ENCODE measurements at regions not wholly inside any gene's neighbourhood (a gene's known extent, or its start where the extent isn't known, plus 50 kb on each side); places are given as distances from the start of the nearest gene placed in this dataset.

- Histone ChIP-seq H3K4me3 (ENCODE audit: low read depth, low read length) (no peak overlapping the region), H3K27me3 (no peaks in the 10 kb centered on the region), H3K36me3 (no peaks in the 10 kb centered on the region), H3K9me3 (no peaks in the 10 kb centered on the region), H3K4me1 (no peaks in the 10 kb centered on the region; the same call in 1 of the 2 replicates)
- DNase-seq = no peak
- no peak for TF ChIP-seq CTCF (IDR thresholded peaks at IDR 0.05; ENCODE audit: low read depth, low read length)
Measured at GRCh38 chr17:33983824-33984574, 271.1 kb upstream of the CCL2 start.

DNA sequence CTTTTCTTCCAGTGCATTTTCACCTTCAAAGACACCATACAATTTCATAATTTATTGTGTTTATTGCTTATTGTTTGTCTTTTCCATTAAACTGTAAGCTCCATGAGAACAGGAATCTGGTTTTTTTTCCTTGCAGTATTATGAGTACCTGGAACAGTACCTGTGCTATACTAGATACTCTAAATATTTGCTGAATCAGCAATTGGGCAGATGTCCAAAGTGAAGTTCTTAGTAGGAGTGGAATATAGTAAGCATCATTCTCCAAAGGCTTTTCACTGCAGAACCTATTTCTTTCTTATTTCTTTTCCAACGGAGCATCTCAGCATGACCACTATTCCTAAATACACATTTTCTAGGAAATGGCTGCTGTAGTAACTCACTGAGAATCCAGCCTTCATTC is 269.0 kb upstream of the CCL2 start:
- H3K27me3 ChIP-seq = no peaks in the 10 kb centered on the region
- H3K9me3 ChIP-seq = no peaks in the 10 kb centered on the region
- H3K4me1 ChIP-seq = peaks cover 3% of the 10 kb centered on the region; the same call in 1 of the 2 replicates
- H3K36me3 ChIP-seq = no peaks in the 10 kb centered on the region
- DNase-seq = no peak
- no peak for TF ChIP-seq CTCF (IDR thresholded peaks at IDR 0.05; ENCODE audit: low read depth, low read length)
- H3K4me3 ChIP-seq (ENCODE audit: low read depth, low read length) = no peak overlapping the region

DNA sequence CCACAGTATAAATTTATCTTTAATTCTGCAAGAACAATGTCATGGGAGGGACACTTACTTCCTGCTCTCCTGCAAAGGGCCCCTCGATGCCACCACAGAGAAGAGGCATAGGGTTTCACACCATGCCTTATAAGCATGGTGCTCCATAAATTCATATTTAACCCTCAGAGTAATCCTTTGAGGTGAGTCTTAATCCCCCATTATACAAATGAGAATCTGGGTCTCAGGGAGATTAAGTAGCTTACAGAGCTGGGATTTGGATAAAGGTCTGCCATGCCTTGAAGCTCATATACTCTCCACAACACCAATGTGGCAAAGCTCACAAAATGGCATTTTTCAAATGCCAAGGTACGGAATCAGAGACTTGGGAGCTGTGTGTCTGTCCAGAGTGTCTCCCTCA is 268.5 kb upstream of the CCL2 start:
- H3K27me3 ChIP-seq = no peaks in the 10 kb centered on the region

DNA sequence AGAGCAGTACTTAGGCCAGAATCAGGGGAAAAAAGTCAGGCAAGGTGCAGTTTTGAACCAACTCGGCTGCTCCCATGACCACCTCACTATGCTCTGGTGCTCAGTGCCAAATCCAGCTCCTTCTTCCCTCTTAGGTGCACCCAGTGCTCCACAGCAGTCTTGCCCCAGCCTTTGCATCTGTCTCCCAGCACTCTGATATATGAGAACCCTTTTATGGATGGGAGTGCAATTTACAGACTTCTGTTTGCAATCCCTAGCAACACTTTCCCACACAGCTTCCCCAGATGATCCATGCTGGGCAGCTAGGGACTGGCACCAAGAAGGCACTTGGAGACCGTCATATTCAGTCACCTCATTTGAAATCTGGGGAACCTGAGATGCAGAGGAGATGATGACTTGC is 267.9 kb upstream of the CCL2 start:
- no peak for TF ChIP-seq CTCF (IDR thresholded peaks at IDR 0.05; ENCODE audit: low read depth, low read length)
- Histone ChIP-seq H3K27me3 (no peaks in the 10 kb centered on the region), H3K4me3 (ENCODE audit: low read depth, low read length) (no peak overlapping the region), H3K36me3 (no peaks in the 10 kb centered on the region), H3K9me3 (no peaks in the 10 kb centered on the region), H3K4me1 (peaks cover 10% of the 10 kb centered on the region; the same call in 1 of the 2 replicates)
- no peak for DNase-seq

More for the DNA sequence above, 268.5 kb upstream of the CCL2 start:
- Histone ChIP-seq H3K4me3 (ENCODE audit: low read depth, low read length) (no peak overlapping the region), H3K36me3 (no peaks in the 10 kb centered on the region), H3K4me1 (peaks cover 8% of the 10 kb centered on the region; the same call in 1 of the 2 replicates), H3K9me3 (no peaks in the 10 kb centered on the region)
- no peak for DNase-seq
- TF ChIP-seq CTCF (IDR thresholded peaks at IDR 0.05; ENCODE audit: low read depth, low read length) = no peak

DNA sequence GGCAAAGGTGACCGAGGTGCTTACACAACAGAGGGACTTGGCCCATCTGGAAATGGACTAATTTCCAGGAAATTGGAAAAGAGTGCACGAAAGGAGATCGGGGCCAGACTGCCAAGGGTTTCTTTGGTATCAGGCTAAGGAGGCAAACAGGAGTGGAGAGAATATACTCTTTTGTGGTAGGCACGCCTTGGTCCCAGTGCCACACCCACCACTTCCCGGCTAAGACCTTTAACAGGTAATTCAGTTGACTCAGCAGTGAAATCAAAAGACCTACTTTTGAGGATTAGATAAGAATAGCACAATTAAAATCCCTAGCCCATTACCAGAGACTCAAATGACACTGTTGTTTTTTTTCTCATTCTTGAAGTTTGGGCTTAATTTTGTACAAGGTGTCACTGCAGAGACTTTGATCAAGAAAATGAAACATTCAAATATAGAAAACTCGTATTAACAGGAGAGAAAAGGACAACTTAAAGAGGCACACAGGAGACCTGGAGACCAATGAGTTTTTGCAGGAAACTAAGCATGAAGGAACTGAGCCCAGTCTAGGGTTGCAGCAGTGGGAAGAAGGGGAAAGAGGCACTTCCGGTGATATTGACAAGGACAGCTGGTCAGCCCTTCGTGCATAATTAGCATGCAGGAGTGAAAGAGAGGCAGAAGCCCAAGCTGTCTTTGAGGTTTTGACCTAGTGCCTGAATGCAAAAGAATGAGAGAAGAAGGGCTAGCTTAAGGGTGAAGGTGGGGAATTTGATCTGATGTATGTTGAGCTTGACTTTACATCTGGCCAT is 265.5 kb upstream of the CCL2 start:
- H3K27me3 ChIP-seq = no peaks in the 10 kb centered on the region
- DNase-seq = no peak
- no peaks in the 10 kb centered on the region for H3K9me3 ChIP-seq
- no peaks in the 10 kb centered on the region for H3K36me3 ChIP-seq
- H3K4me1 ChIP-seq = peaks cover 10% of the 10 kb centered on the region; the same call in 1 of the 2 replicates
- H3K4me3 ChIP-seq (ENCODE audit: low read depth, low read length) = no peak overlapping the region
- no peak for TF ChIP-seq CTCF (IDR thresholded peaks at IDR 0.05; ENCODE audit: low read depth, low read length)
